Hematopoietic multipotent progenitor cell treated with erythropoietin and hydrocortisone succinate and interleukin-3 and kit ligand, for 4 days (in vitro differentiated cells): ENCODE measurements at regions not wholly inside any gene's neighbourhood (a gene's known extent, or its start where the extent isn't known, plus 50 kb on each side); places are given as distances from the start of the nearest gene placed in this dataset.

Source experiments
- DNase-seq: peaks from one replicate; pipeline ENCODE4 v3.0.0-alpha.2; 2015

- no peak for DNase-seq
Observed at GRCh38 chr11:109109150-109109549, 312.8 kb upstream of the C11orf87 start.

- DNase-seq, result peak; percentile 17
Observed at GRCh38 chr11:109109571-109110315, 312.2 kb upstream of the C11orf87 start.

- no peak for DNase-seq
Observed at GRCh38 chr11:109112261-109112660, 309.7 kb upstream of the C11orf87 start.

GRCh38 chr11:109112821-109113280 is 309.1 kb upstream of the C11orf87 start:
- peak; percentile 7 for DNase-seq

- no peak for DNase-seq
Observed at GRCh38 chr11:109120341-109120740, 301.6 kb upstream of the C11orf87 start.

DNA sequence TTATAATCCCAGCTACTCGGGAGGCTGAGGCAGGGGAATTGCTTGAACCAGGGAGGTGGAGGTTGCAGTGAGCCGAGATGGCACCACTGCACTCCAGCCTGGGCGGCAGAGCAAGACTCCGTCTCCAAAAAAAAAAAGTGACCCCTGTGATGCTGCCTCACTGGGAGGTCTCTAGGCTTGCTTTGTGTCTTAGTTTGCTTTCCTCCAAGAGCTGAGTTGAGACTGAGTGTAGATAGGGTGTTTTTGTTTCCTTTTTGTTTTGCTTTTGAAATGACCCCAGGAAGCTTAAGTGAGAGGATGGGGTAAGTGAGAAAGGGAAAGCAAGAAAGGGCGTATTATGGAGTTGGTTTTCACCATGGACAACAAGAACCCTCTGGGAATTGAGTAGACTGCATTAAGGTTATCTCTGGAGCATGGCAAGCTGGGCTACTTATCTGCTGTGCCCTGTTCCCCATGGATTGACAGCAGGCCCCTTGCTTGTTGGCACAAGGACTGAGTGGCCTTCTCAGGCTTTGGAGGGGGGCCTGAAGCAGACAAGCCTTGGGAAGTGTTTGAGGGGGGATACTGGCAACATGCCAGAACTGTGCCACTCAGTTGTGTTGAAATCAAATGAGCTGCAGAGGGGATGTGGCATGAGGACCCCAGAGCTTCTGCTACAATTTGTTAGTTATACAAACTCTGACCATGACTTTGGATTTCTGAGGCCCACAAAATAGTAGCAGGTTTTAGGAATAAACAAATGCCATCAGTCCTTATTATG is 300.6 kb upstream of the C11orf87 start:
- DNase-seq, result no peak

DNA sequence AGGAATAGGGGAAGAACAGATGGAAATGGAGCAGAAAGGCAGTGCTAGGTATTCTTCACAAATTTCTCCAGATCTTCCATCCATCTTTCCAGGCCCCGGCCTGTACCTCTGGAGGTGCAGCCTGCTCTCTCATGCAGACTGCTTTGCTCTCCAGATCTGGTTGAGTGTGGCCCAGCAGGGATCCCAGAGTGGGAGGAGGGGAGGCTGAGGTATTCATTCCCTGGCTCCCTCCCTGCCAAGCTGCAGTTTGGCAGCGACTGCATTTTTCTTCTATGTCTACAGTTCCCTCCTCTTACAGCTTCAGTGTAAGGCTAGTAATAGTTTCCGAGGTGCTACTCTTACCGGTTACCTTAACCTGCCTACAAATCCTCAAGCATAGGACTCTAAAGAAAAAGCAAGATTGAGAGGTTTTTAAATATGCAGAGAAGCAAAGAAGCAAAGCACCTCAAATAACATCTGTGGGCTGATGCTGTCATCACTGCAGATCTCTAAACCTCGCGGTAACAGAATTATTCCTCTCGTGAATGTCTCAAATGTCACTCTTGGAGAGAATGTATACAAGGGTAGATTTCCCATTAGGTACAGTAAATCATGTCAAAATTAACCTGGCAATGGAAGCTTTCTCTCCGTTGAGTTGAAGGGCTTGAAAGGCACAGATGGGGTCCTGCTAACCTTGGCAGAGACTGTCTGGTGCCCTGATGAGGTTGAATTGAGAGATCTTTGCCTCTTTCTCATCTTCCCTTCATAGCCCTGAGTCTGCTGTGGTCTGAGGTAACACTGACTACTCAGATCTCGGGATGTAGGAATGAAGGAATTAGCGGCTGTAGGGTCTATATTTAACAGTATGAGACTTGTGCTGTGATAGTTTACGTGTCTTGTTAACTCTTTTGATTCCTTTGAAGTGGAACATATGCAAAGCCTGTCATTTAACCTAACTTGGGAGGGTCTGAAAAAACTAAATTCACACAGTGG is 297.9 kb upstream of the C11orf87 start:
- DNase-seq, result no peak

GRCh38 chr11:109130910-109131309 is 291.1 kb upstream of the C11orf87 start:
- no peak for DNase-seq

- DNase-seq, result peak; percentile 29
Observed at GRCh38 chr11:109132539-109132938, 289.5 kb upstream of the C11orf87 start.

GRCh38 chr11:109133159-109133558 is 288.8 kb upstream of the C11orf87 start:
- DNase-seq, result no peak

- no peak for DNase-seq
Observed at GRCh38 chr11:109135627-109136026, 286.4 kb upstream of the C11orf87 start.

- no peak for DNase-seq
Observed at GRCh38 chr11:109138196-109138595, 283.8 kb upstream of the C11orf87 start.

DNA sequence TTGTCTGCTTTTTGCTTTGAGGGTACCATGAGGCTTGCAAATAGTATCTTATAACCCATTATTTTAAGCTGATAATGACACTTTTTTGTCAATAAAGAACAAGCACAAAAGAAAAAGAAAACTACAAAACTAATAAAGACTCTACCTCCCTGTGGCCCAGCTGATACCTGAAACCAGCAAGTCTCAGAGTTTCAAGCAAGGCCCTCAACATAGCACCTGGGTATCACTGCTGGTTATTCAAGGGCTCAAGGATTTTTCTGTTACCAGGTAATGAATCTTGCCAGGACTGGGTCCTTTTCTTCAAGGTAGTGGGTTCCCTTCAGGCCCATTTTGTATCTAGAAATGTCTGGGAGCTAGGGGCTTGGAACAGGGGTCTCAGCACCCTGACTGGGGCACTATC is 281.6 kb upstream of the C11orf87 start:
- no peak for DNase-seq

- no peak for DNase-seq
Observed at GRCh38 chr11:109140857-109141515, 281.0 kb upstream of the C11orf87 start.

DNA sequence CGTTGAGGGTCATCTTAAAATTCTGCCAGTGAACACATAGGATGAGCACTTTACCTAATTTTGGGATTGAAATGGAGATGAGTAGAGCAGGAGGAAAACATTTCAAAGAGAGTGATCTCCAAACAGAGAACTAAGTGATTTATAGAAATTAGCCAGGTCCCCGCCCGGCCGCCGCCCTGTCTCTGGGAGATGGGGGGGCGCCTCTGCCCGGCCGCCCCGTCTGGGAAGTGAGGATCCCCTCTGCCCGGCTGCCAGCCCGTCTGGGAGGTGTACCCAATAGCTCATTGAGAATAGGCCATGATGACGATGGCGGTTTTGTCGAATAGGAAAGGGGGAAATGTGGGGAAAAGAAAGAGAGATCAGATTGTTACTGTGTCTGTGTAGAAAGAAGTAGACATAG is 276.7 kb upstream of the C11orf87 start:
- DNase-seq, result no peak

DNA sequence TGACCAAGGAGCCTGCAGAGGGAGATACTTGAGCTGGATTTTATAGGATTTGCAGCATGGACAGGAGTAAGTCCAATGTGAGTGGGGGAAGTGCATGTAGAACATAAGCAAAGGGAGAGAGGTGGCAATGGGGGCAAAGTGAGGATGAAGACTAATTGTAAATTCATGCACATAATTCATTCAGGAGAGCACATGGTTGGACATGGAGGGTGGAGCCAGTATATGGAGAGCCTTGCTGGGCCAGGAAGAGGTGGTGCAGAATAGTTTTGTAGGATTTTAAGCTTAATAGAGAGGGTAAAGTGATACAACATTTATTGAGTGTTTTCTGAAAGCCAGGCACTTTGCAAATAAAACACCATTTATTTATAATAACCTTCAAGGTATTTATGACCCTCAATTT is 274.3 kb upstream of the C11orf87 start:
- DNase-seq, result no peak

DNA sequence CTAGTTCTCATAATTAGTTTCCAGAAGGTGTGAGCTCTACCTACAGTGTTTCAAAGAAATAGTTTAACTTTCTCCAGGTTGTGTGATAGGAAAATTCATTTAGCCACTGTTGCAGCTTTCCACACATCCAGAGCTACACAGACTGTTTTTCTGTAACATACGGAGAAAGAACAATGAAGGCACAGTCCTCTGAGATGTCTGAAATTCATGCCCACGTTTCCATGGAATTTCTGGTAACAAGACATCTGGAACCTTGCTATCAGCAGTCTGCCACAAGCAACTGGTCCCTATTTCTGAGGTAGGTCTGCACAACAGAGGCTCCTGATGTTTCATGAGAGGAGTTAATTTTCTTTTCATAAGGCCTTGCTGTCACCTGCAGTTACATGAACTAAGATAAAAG is 273.3 kb upstream of the C11orf87 start:
- DNase-seq, result no peak

DNA sequence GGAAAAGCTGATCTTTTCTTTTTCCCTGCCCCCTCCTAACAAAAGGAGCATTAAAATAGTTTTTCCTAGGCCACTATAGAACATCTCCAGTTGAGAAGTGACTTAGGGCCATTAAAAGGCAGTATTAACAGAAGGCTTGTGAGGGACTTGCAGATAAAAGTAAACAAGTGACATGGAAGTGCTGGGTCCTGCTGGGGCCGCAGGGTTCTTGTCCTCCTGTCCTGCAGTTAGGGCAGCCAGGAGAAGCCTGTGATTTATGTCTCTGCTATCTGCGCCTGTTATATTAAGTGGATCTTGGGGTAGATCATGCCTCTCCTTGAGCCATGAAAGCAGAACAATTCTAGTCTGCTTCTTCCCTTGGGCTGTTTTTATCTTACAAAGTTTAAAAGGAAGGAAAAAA is 271.4 kb upstream of the C11orf87 start:
- no peak for DNase-seq

- DNase-seq, result no peak
Observed at GRCh38 chr11:109153836-109154235, 268.2 kb upstream of the C11orf87 start.

DNA sequence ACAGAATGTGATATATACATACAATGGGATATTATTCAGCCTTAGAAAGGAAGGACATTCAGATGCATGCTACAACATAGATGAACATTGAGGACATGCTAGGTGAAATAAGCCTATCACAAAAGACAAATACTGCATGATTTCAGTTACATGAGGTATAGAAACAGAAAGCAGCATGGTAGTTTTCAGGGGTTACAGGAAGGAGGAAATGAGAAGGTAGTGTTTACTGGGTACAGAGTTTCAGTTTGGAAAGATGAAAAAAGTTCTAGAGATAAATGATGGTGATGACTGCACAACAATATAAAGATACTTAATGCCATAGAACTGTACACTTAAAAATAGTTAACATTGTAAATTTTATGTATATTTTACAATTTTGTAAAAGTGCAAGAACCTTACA is 266.7 kb upstream of the C11orf87 start:
- DNase-seq, result no peak

DNA sequence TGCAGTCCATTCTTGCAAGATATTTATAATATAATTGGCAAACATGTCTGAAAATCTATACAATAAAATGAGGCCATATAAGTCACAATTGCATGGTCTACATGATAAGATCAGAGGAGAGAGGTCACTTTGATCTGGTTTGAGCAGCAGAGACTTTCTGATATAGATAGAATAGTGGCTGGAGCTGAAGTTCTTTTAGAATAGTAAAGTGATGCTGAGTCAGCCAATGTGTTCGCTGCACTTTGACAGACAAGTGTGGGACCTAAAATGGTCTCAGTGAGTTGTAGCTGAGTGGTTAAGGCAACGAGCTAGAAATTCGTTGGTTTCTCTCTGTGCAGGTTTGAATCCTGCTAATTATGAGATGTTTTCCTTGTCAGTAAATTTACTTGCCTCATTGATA is 257.0 kb upstream of the C11orf87 start:
- no peak for DNase-seq

DNA sequence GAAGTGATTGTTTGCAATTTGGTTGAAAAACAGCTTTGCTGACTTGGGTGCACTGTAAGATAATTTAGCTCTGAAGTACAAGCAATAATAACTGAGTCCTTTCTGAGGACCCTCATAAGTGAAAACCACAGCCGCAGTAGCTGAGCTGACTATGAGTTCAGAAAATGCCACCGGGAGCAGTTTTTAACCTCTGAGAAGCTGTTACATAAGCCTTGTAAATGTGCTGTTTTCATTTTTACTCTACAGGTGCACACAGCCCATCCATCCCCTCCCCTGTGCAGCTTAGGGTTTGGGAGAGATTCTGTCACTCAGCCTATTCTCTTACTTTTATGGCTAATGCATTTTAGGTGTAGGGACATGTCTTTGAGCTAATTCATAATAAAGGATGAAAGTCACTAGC is 255.5 kb upstream of the C11orf87 start:
- no peak for DNase-seq

- no peak for DNase-seq
Observed at GRCh38 chr11:109173504-109173903, 248.5 kb upstream of the C11orf87 start.
